ENCODE measurements at regions not wholly inside any gene's neighbourhood (a gene's known extent, or its start where the extent isn't known, plus 50 kb on each side); places are given as distances from the start of the nearest gene placed in this dataset.
"Not testable (repeated sequence)": the region's sequence is repeated elsewhere in the genome, so short reads cannot be mapped to it uniquely, and the experiment has no call there.

DNA sequence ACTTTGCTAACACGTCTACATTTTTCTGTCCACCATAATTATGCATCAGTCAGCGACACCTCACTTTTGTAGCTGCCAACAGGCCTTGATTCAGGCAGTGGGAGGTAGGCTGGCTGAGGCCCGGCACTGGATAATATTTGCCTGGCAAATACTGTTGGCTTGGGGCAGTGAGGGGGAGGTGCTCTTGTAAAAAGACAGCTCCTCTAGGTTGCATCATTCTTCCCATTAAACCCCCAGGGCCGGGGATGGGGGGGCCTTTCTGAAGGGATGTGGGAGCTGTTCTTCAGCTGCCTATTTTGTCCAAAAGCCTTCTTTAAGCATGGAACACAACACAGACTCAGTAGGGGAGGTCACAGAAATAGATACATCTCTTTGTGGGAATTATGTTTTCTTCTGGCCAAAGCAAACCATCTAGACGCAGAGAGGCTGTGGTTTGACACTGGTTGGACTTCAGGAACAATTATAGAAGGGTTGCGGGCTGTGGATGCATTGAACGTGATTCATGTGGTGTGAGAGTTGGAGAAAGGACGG lies 338.3 kb upstream of the NT5E start:
- Mint-ChIP-seq H3K4me3 (no peak overlapping the region), H3K4me1 (no peaks in the 10 kb centered on the region), H3K27me3 (no peaks in the 10 kb centered on the region), H3K36me3 (ENCODE audit: low read depth) (no peaks in the 10 kb centered on the region), H3K27ac (no peak overlapping the region), H3K9me3 (no peaks in the 10 kb centered on the region)
- no peak for ATAC-seq
- no peak for DNase-seq

DNA sequence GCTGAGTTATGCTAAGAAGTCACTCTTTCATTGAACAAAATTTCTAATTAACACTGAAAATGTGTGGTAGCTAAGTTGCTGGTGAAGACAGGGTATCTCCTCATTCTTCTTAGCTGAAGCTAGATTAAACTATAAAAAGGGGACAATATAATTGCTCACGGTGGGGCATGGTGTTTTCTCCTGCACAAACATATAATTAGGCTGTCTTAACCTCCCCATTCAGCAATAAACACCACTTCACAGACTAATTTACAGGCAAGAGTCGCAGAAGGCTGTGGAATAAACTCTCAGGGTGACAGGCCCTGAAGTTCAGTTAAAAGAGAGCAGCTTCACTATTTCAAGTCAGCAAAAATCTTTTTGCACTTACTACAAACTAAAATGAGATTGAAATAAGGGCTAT lies 338.9 kb upstream of the NT5E start:
- Mint-ChIP-seq H3K4me1 (no peaks in the 10 kb centered on the region), H3K27ac (no peak overlapping the region), H3K9me3 (no peaks in the 10 kb centered on the region), H3K4me3 (no peak overlapping the region), H3K27me3 (peaks cover 1% of the 10 kb centered on the region), H3K36me3 (ENCODE audit: low read depth) (no peaks in the 10 kb centered on the region)
- DNase-seq, result no peak
- no peak for ATAC-seq

DNA sequence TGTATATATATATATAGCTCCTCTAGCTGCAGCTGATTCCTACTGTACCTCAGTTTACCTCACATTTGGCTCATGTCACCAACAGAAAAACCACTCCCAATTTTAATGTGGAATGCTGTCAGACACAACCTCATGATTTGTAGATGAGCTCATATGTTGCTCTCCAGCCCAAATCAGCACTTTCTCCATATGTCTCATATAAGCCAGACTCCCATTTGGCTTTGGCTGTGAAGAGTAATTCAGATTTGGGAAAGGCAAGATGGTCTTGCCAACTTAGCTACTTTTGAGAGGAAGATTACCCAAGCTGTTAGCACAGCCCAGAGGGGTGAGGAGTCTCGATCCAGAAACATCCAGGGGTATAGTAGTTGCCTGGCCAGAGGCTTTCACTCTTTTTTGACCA lies 342.2 kb upstream of the NT5E start:
- H3K27ac Mint-ChIP-seq, result no peak overlapping the region
- H3K9me3 Mint-ChIP-seq, result no peaks in the 10 kb centered on the region
- H3K4me3 Mint-ChIP-seq, result no peak overlapping the region
- peaks cover 1% of the 10 kb centered on the region for H3K27me3 Mint-ChIP-seq
- no peaks in the 10 kb centered on the region for H3K4me1 Mint-ChIP-seq
- H3K36me3 Mint-ChIP-seq (ENCODE audit: low read depth), result no peaks in the 10 kb centered on the region
- ATAC-seq, result no peak
- DNase-seq, result no peak

DNA sequence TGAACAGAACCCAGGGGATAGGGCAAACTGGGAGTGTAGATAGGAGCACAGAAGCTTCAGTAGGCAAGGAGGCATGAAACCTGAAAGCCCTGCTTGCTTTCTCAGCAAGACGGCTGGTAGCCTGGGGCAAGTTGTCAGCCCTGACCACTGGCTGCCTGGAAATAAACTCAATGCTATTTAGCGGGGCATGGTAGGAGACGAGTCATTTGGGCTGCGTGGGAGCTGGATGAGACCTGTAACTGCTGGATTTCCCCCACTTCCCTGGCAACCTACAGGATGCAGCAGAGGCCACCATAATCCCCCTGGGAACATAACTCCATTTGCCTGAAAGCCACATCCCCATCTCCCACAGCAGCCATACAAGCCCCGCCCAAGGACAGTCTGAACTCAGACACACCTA lies 332.6 kb upstream of the TBX18 start:
- H3K4me3 Mint-ChIP-seq, result no peak overlapping the region
- H3K27ac Mint-ChIP-seq, result no peak overlapping the region
- no peak for DNase-seq
- peaks cover 53% of the 10 kb centered on the region for H3K9me3 Mint-ChIP-seq
- no peaks in the 10 kb centered on the region for H3K36me3 Mint-ChIP-seq (ENCODE audit: low read depth)
- H3K27me3 Mint-ChIP-seq, result no peaks in the 10 kb centered on the region
- H3K4me1 Mint-ChIP-seq, result no peaks in the 10 kb centered on the region
- no peak for ATAC-seq

DNA sequence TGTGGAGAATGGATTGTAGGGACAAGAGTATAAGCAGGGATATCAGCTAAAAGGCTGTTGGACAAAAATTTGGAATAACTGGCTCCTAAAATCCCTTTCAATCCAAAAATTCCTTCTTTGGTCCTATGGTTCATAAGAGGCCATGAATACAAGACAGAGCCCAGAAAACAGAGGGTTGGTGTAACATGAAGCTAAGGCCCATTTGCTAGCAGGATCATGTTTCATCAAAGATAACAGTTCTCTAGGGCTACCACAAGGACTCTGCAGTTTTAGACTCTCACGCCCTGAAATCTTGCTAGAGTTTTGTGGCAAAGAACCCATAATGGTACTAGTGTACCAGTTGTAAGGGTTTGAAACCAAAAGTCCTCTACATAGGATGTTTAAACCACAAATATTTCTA lies 327.8 kb upstream of the TBX18 start:
- DNase-seq (no peak), ATAC-seq (no peak)
- H3K9me3 Mint-ChIP-seq, result peaks cover 17% of the 10 kb centered on the region
- no peak overlapping the region for H3K27ac Mint-ChIP-seq
- H3K4me3 Mint-ChIP-seq, result no peak overlapping the region
- no peaks in the 10 kb centered on the region for H3K36me3 Mint-ChIP-seq (ENCODE audit: low read depth)
- no peaks in the 10 kb centered on the region for H3K27me3 Mint-ChIP-seq
- H3K4me1 Mint-ChIP-seq, result no peaks in the 10 kb centered on the region

DNA sequence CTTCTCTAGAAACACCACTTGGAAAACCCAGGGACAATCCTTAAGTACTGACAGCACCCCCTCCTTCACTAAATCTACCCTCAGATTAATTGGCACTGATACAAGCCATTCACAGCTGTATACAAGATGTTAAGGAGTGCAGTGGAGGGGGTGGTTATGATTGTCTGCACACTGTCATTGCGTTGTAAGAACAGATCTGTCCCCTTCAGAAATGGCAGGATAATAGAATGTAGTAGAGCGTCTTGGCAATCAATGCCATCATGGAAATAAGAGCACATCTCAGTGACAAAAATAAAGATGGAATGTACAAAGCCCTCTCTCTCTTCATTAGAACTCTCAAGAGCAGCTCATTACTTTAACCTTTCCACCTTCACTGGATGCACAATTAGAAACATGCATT lies 324.9 kb upstream of the TBX18 start:
- Mint-ChIP-seq H3K4me1 (no peaks in the 10 kb centered on the region), H3K27ac (no peak overlapping the region), H3K36me3 (ENCODE audit: low read depth) (no peaks in the 10 kb centered on the region), H3K4me3 (no peak overlapping the region), H3K9me3 (peaks cover 6% of the 10 kb centered on the region), H3K27me3 (no peaks in the 10 kb centered on the region)
- ATAC-seq (no peak), DNase-seq (no peak)

DNA sequence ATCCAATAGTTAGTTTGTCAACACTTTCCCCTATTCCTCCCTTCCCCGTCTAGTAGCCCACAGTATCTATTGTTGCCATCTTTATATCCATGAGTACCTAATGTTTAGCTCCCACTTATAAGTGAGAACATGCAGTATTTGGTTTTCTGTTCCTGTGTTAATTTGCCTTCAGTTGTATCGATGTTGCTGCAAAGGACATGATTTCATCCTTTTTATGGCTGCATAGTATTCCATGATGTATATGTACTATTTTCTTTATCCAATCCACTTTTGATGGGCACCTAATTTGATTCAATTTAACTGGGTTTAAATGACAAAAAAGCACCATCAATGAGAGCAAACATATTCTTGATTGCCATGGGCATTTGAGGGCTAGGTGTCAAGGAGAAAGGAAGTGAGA lies 321.5 kb upstream of the TBX18 start:
- Mint-ChIP-seq H3K36me3 (ENCODE audit: low read depth) (no peaks in the 10 kb centered on the region), H3K9me3 (peaks cover 4% of the 10 kb centered on the region), H3K27me3 (no peaks in the 10 kb centered on the region), H3K4me1 (no peaks in the 10 kb centered on the region), H3K4me3 (no peak overlapping the region), H3K27ac (no peak overlapping the region)
- ATAC-seq (no peak), DNase-seq (no peak)

DNA sequence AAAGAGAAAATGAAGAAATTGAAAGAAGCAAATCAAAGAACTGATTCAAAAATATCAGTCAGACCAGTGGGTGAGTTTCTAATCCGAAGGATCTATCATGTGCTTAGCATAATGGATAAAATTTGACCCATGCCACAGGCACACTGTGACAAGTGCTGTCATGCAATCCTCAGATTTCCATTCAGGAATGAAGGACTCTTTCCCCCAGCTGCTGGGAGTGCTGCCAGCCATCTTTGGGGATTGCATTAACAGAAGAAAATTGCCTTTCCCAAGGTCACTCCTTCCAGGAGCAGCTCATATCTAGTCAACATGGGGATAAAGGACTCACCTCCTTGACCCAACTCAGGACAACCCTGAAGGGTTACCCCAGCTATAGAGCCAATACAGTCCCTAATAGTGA lies 316.7 kb upstream of the TBX18 start:
- no peak overlapping the region for H3K4me3 Mint-ChIP-seq
- no peak overlapping the region for H3K27ac Mint-ChIP-seq
- peaks cover 4% of the 10 kb centered on the region for H3K9me3 Mint-ChIP-seq
- no peaks in the 10 kb centered on the region for H3K36me3 Mint-ChIP-seq (ENCODE audit: low read depth)
- no peaks in the 10 kb centered on the region for H3K4me1 Mint-ChIP-seq
- DNase-seq, result no peak
- no peak for ATAC-seq
- no peaks in the 10 kb centered on the region for H3K27me3 Mint-ChIP-seq

DNA sequence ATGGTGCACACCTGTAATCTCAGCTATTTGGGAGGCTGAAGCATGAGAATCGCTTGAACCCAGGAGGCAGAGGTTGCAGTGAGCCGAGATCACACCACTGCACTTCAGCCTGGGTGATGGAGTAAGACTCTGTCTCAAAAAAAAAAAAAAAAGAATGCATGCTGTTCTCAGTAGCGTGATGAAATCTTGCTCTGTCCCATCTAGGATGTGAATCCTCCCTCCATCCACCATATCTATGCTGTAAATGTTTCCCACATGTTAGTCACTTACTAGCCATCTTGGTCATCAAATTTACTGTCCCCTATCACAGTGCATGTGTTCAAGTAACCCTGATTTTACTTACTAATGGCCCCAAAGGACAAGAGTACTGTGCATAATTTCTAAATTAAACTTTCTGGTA lies 315.4 kb upstream of the TBX18 start:
- ATAC-seq (no peak), DNase-seq (no peak)
- H3K27ac Mint-ChIP-seq, result no peak overlapping the region
- no peaks in the 10 kb centered on the region for H3K36me3 Mint-ChIP-seq (ENCODE audit: low read depth)
- H3K4me3 Mint-ChIP-seq, result no peak overlapping the region
- no peaks in the 10 kb centered on the region for H3K4me1 Mint-ChIP-seq
- no peaks in the 10 kb centered on the region for H3K27me3 Mint-ChIP-seq
- peaks cover 4% of the 10 kb centered on the region for H3K9me3 Mint-ChIP-seq

DNA sequence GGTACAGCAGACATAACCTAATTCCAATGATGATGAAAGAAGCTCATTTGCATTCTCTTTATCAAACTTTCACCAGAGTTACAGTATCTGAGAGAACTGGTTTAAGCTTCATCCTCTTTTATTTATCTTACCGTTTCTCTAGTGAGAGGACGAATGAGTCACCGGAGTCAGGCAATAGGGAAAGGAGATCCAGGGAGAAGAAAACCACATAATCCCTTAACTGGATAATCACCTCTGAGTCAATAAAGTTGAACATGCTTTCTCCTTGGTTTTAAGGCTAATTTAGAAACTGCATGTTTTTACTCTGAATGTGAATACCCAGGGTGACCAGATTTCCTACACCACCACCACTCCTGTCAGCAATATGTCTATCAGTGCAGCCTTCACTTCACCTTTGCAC lies 313.7 kb upstream of the TBX18 start:
- Mint-ChIP-seq H3K4me3 (no peak overlapping the region), H3K4me1 (no peaks in the 10 kb centered on the region), H3K27ac (no peak overlapping the region), H3K9me3 (peaks cover 4% of the 10 kb centered on the region), H3K36me3 (ENCODE audit: low read depth) (no peaks in the 10 kb centered on the region), H3K27me3 (no peaks in the 10 kb centered on the region)
- no peak for ATAC-seq
- no peak for DNase-seq

DNA sequence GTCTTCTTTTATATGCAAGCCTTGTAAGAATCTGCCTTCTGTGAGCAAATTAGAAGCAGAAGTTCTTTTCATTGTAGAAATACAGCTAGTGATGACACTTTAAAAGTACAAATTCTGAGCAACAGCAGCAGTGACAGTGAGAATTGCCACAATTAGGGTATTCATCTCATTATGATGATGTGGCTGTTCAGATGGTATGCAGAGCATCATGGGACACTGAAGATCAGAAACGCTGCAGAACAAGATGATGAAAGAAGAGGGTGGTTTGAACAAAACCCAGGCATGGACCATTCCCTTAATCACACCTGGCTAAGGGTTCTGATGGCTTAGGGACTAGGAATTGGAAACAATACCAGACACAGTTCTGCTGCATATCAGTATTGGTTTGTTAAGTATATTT lies 312.7 kb upstream of the TBX18 start:
- Mint-ChIP-seq H3K36me3 (ENCODE audit: low read depth) (no peaks in the 10 kb centered on the region), H3K4me3 (no peak overlapping the region), H3K9me3 (no peaks in the 10 kb centered on the region), H3K27ac (no peak overlapping the region), H3K27me3 (no peaks in the 10 kb centered on the region), H3K4me1 (no peaks in the 10 kb centered on the region)
- DNase-seq, result no peak
- ATAC-seq, result no peak

DNA sequence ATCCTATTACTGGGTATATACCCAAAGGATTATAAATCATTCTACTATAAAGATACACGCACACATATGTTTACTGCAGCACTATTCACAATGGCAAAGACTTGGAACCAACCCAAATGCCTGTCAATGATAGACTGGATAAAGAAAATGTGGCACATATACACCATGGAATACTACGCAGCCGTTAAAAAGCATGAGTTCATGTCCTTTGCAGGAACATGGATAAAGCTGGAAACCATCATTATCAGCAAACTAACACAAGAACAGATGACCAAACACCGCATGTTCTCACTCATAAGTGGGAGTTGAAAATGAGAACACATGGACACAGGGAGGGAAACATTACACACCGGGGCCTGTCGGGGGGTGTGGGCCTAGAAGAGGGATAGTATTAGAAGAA lies 307.4 kb upstream of the TBX18 start:
- ATAC-seq; H3K36me3 Mint-ChIP-seq (ENCODE audit: low read depth); H3K27ac Mint-ChIP-seq; H3K4me1 Mint-ChIP-seq; H3K9me3 Mint-ChIP-seq; H3K27me3 Mint-ChIP-seq; H3K4me3 Mint-ChIP-seq; DNase-seq: not testable (repeated sequence)

DNA sequence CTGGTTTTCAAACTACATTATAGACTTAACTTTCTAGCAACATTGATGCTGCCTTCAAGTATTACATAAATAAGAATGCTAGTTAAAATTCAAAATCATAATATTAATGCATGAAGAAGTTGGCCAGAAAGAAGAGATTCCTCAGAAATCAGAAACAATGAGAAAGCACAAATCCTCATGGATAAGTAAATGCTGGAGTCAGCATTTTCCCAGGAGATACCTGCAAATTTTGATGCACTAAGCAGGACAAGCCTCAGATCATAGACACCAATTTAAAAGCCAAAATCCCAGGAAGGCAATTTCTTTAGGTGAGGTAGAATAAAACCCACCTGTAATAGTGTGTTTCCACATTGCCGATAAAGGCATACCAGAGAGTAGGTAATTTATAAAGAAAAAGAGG lies 305.2 kb upstream of the TBX18 start:
- Mint-ChIP-seq H3K27me3 (no peaks in the 10 kb centered on the region), H3K9me3 (peaks cover 6% of the 10 kb centered on the region), H3K4me1 (no peaks in the 10 kb centered on the region), H3K4me3 (no peak overlapping the region), H3K36me3 (ENCODE audit: low read depth) (no peaks in the 10 kb centered on the region), H3K27ac (no peak overlapping the region)
- ATAC-seq (no peak), DNase-seq (no peak)

DNA sequence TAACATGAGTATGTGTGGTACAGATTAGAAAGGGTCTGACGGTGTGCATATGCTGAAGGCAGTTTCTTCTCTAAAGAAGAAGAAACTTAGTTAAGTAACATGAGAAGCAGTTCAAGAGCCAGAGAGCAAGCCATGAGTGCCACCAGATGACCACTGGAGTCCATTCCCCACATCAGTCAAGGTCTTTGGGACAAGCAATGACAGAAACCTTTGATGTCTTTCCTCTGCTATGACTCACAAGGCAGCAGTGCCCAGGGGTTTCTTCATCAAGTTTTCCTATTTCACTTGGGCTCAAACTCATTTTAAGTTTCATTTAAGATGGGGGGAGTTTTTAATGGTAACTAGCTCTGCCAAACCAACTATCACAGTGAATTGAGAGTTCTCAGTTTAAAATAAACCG lies 303.8 kb upstream of the TBX18 start:
- ATAC-seq (no peak), DNase-seq (no peak)
- no peaks in the 10 kb centered on the region for H3K36me3 Mint-ChIP-seq (ENCODE audit: low read depth)
- H3K4me3 Mint-ChIP-seq, result no peak overlapping the region
- H3K27me3 Mint-ChIP-seq, result no peaks in the 10 kb centered on the region
- H3K27ac Mint-ChIP-seq, result no peak overlapping the region
- H3K9me3 Mint-ChIP-seq, result peaks cover 6% of the 10 kb centered on the region
- no peaks in the 10 kb centered on the region for H3K4me1 Mint-ChIP-seq

DNA sequence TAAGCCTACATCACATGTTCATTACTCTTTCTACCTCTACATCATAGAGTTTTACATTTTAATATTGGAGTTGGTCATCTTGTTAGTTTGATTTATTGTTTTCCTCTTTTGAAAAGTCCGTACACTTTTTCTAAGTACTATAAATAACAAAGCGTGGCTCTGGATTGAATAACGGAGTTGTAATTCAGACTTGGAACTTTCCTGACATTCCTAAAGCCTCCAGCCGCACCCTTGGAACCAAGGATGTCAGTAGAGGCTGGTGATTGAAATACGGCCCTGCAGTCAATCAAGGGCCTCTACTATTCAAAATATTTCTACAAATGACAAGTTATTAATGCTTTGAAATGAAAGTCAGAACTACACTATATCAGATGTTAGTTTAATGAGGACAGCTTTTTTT lies 301.9 kb upstream of the TBX18 start:
- DNase-seq, result no peak
- no peaks in the 10 kb centered on the region for H3K36me3 Mint-ChIP-seq (ENCODE audit: low read depth)
- H3K27me3 Mint-ChIP-seq, result no peaks in the 10 kb centered on the region
- H3K4me3 Mint-ChIP-seq, result no peak overlapping the region
- no peak overlapping the region for H3K27ac Mint-ChIP-seq
- H3K4me1 Mint-ChIP-seq, result no peaks in the 10 kb centered on the region
- H3K9me3 Mint-ChIP-seq, result peaks cover 6% of the 10 kb centered on the region
- ATAC-seq, result no peak

DNA sequence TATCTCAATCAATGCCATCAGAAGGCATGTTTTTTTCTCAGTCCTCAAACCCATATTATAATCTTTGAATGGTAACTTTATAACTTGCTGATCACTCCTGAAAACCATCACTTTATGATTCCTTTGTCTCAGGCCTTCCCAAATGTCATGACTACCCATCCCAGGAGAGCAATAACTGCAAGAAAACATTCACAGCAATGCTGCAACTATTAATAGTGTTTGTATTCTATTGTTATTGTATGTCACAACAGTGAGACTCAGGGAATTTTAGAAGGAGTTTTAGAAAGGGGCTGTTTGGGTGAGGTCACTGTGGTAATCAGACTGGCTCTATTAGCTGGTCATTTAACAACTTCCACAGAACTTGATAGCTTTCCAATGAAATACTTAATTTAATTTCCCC lies 301.4 kb upstream of the TBX18 start:
- Mint-ChIP-seq H3K9me3 (peaks cover 6% of the 10 kb centered on the region), H3K4me1 (no peaks in the 10 kb centered on the region), H3K27ac (no peak overlapping the region), H3K27me3 (no peaks in the 10 kb centered on the region), H3K36me3 (ENCODE audit: low read depth) (no peaks in the 10 kb centered on the region), H3K4me3 (no peak overlapping the region)
- DNase-seq (no peak), ATAC-seq (no peak)

Data from activated naive CD8-positive, alpha-beta T cell treated with anti-CD3 and anti-CD28 coated beads, Interleukin-2, amount 50 U/mL, for 24 hours (primary cell).